Omental fat pad (tissue), 3 donors: ENCODE measurements at regions not wholly inside any gene's neighbourhood (a gene's known extent, or its start where the extent isn't known, plus 50 kb on each side); places are given as distances from the start of the nearest gene placed in this dataset.

ENCODE experiments used
- ATAC-seq: fragments of 150-250 bp; one replicate; pipeline ENCODE4 v1.9.1; 2016; ENCODE audit warnings: mild to moderate bottlenecking, moderate library complexity; ENCODE audit not compliant: low FRiP score
- DNase-seq: peaks from one replicate; pipeline ENCODE4 v3.0.0-alpha.2; 2019; ENCODE audit warnings: low spot score
- CTCF ChIP-seq, 3 donors: fragments of 450-650 bp; IDR thresholded peaks; one replicate each; pipeline ENCODE4 v1.5.1; 2016 to 2017; ENCODE audit warnings: antibody characterized with exemption in 3 of 3, mild to moderate bottlenecking in 3 of 3, moderate library complexity in 2 of 3

- no peak for TF ChIP-seq CTCF (IDR thresholded peaks at IDR 0.05)
- no peak for ATAC-seq
Observed at GRCh38 chr12:93078577-93078976, 149.5 kb upstream of the EEA1 start.

GRCh38 chr12:93079271-93079670 is 150.2 kb upstream of the EEA1 start:
- TF ChIP-seq CTCF (IDR thresholded peaks at IDR 0.05): no peak
- ATAC-seq (no peak), DNase-seq (no peak)

More at GRCh38 chr12:93078577-93078976, 149.5 kb upstream of the EEA1 start:
- no peak for DNase-seq

GRCh38 chr12:93079976-93080375 is 150.9 kb upstream of the EEA1 start:
- ATAC-seq: no peak
- no peak for DNase-seq
- TF ChIP-seq CTCF (IDR thresholded peaks at IDR 0.05): no peak

GRCh38 chr12:93080452-93080851 is 151.4 kb upstream of the EEA1 start:
- no peak for TF ChIP-seq CTCF (IDR thresholded peaks at IDR 0.05)

GRCh38 chr12:93080994-93081809 is 152.1 kb upstream of the EEA1 start:
- no peak for TF ChIP-seq CTCF (IDR thresholded peaks at IDR 0.05)
- DNase-seq (no peak), ATAC-seq (no peak)

More at GRCh38 chr12:93080452-93080851, 151.4 kb upstream of the EEA1 start:
- no peak for ATAC-seq
- DNase-seq: no peak

- no peak for DNase-seq
- TF ChIP-seq CTCF (IDR thresholded peaks at IDR 0.05): no peak
- ATAC-seq: no peak
Observed at GRCh38 chr12:93081810-93082165, 152.7 kb upstream of the EEA1 start.
